ENCODE measurements at regions not wholly inside any gene's neighbourhood (a gene's known extent, or its start where the extent isn't known, plus 50 kb on each side); places are given as distances from the start of the nearest gene placed in this dataset.

- in situ Hi-C loops (cut with MboI) = no loop called here
- no peaks in the 10 kb centered on the region for H3K9me1 ChIP-seq (ENCODE audit: control insufficient read depth, insufficient read depth, low read length)
- CTCF ChIA-PET (ENCODE audit: low intra/inter-chr PET ratio) = no interaction called here
- no peak overlapping the region for H3K4me2 ChIP-seq (ENCODE audit: insufficient read depth, low read length)
- H3K4me1 ChIP-seq (replicated peaks in 1 of 2; ENCODE audit: control insufficient read depth in 2 of 2, insufficient read depth in 2 of 2, low read length in 2 of 2) = no peaks in the 10 kb centered on the region
- no peak overlapping the region for H3K4me3 ChIP-seq
- H3K79me2 ChIP-seq (ENCODE audit: control insufficient read depth, insufficient read depth, low read length) = no peaks in the 10 kb centered on the region
- H3K27ac ChIP-seq (ENCODE audit: extremely low read depth, low read depth, low read length) = no peak overlapping the region
- no peaks in the 10 kb centered on the region for H3K36me3 ChIP-seq (ENCODE audit: control insufficient read depth, insufficient read depth, low read length)
- no peak overlapping the region for H3K9ac ChIP-seq (ENCODE audit: insufficient read depth in 1 of 2, low read depth in 2 of 2, low read length in 2 of 2)
- POLR2A ChIA-PET = no interaction called here
- no peak for FAIRE-seq
- no peaks in the 10 kb centered on the region for H4K20me1 ChIP-seq (replicated peaks; ENCODE audit: control insufficient read depth, insufficient read depth, low read length)
- TF ChIP-seq DMBX1 (CRISPR knock-in tag; IDR thresholded peaks at IDR 0.05; ENCODE audit: borderline replicate concordance) = no peak
- no peak for TF ChIP-seq ZMIZ1 (IDR thresholded peaks at IDR 0.05; ENCODE audit: low read depth in 2 of 2, low read length in 2 of 2)
- no peak for TF ChIP-seq ZNF644 (tag; IDR thresholded peaks at IDR 0.05; ENCODE audit: low read depth)
- no peak for TF ChIP-seq SMARCC2 (IDR thresholded peaks at IDR 0.05; ENCODE audit: low read depth)
- TF ChIP-seq ERF (CRISPR knock-in tag; IDR thresholded peaks at IDR 0.05) = no peak
- no peak for TF ChIP-seq MBD1 (CRISPR knock-in tag; IDR thresholded peaks at IDR 0.05)
- no peak for TF ChIP-seq NR1H2 (CRISPR knock-in tag; IDR thresholded peaks at IDR 0.05)
- no peak for TF ChIP-seq ZNF586 (CRISPR knock-in tag; conservative IDR thresholded peaks at IDR 0.05)
- no peak for TF ChIP-seq CREBBP (IDR thresholded peaks at IDR 0.05; ENCODE audit: low read depth, low read length)
- WGBS (ENCODE audit: insufficient coverage, low coverage, missing lambda C conversion rate) = 0% methylated on average over 3 of the region's 3 CpGs
- H3K27me3 ChIP-seq (ENCODE audit: control insufficient read depth in 2 of 2, insufficient read depth in 2 of 2, low read length in 2 of 2) = no peaks in the 10 kb centered on the region; a peak in 1 of 5 replicates
- H3K9me3 ChIP-seq (replicated peaks; ENCODE audit: control insufficient read depth, insufficient read depth, low read depth, low read length) = no peaks in the 10 kb centered on the region
- intact Hi-C loops (cut with micrococcal nuclease) = no loop called here
- no peak for ATAC-seq
- DNase-seq (ENCODE audit: extremely low read depth in 1 of 4, low spot score in 3 of 4) = no peak
- no TSS peak for BruUV-seq (replicated peaks)
- no peak overlapping the region for H2AFZ ChIP-seq (ENCODE audit: low read depth, low read length)
Measured at GRCh38 chr7:42792841-42793240, 119.0 kb downstream of the C7orf25 start.

Measured in K562 (cell line).